GM23338 (cell line): ENCODE measurements at regions not wholly inside any gene's neighbourhood (a gene's known extent, or its start where the extent isn't known, plus 50 kb on each side); places are given as distances from the start of the nearest gene placed in this dataset.

ENCODE experiments used
- ATAC-seq: fragments of 200-7000 bp; cut with Tn5 transposase; 3 replicates; pipeline ENCODE4 v1.9.1; 2020
- DNase-seq: peaks from one replicate; pipeline ENCODE4 v3.0.0-alpha.2; 2015; ENCODE audit warnings: low spot score
- H2AFZ ChIP-seq: fragments of 200-600 bp; sonication (generic); 2 replicates; pipeline ENCODE4 v1.8.0; 2016; ENCODE audit warnings: antibody characterized with exemption, mild to moderate bottlenecking, moderate library complexity
- H3F3A ChIP-seq: fragments of 200-600 bp; sonication (generic); replicated peaks from 2 replicates; pipeline ENCODE4 v1.8.0; 2017; ENCODE audit warnings: antibody characterized with exemption, mixed run types, low read depth
- H3K27ac ChIP-seq: fragments of 200-600 bp; sonication (generic); 2 replicates; pipeline ENCODE4 v1.6.1; 2016; ENCODE audit warnings: low read depth
- H3K27me3 ChIP-seq: fragments of 200-600 bp; sonication (generic); 2 replicates; pipeline ENCODE4 v1.8.0; 2016; ENCODE audit warnings: mild to moderate bottlenecking, mixed run types, moderate library complexity; ENCODE audit not compliant: insufficient read depth
- H3K36me3 ChIP-seq: fragments of 200-600 bp; sonication (generic); 2 replicates; pipeline ENCODE4 v1.8.0; 2016; ENCODE audit warnings: mild to moderate bottlenecking; ENCODE audit not compliant: insufficient read depth
- H3K4me1 ChIP-seq: fragments of 200-600 bp; sonication (generic); 2 replicates; pipeline ENCODE4 v1.8.0; 2016; ENCODE audit warnings: mild to moderate bottlenecking, moderate library complexity; ENCODE audit not compliant: insufficient read depth
- H3K4me2 ChIP-seq: fragments of 200-600 bp; sonication (generic); 2 replicates; pipeline ENCODE4 v1.7.1; 2017; ENCODE audit warnings: mixed run types
- H3K4me3 ChIP-seq: fragments of 200-600 bp; sonication (generic); 2 replicates; pipeline ENCODE4 v1.6.1; 2016; ENCODE audit warnings: mixed run types
- H3K79me2 ChIP-seq: fragments of 200-600 bp; sonication (generic); replicated peaks from 2 replicates; pipeline ENCODE4 v1.8.0; 2017; ENCODE audit warnings: mild to moderate bottlenecking; ENCODE audit not compliant: insufficient read depth
- H3K9me2 ChIP-seq: fragments of 200-600 bp; sonication (generic); 2 replicates; pipeline ENCODE4 v1.8.0; 2017; ENCODE audit not compliant: insufficient read depth
- H4K20me1 ChIP-seq: fragments of 200-600 bp; sonication (generic); replicated peaks from 2 replicates; pipeline ENCODE4 v1.8.0; 2017; ENCODE audit warnings: mild to moderate bottlenecking; ENCODE audit not compliant: insufficient read depth
- H3K27ac Mint-ChIP-seq: 2 replicates; pipeline ENCODE4 v1.8.0; 2020; ENCODE audit warnings: inconsistent platforms, mild to moderate bottlenecking, moderate library complexity, mixed read lengths
- H3K27me3 Mint-ChIP-seq: 3 replicates; pipeline ENCODE4 v1.8.0; 2022; ENCODE audit warnings: low read depth, mild to moderate bottlenecking, moderate library complexity, mixed read lengths, inconsistent platforms; ENCODE audit not compliant: insufficient read depth, poor library complexity
- H3K36me3 Mint-ChIP-seq: 3 replicates; pipeline ENCODE4 v1.8.0; 2021; ENCODE audit warnings: low read depth, mild to moderate bottlenecking, inconsistent platforms, moderate library complexity, mixed read lengths
- H3K4me1 Mint-ChIP-seq: 3 replicates; pipeline ENCODE4 v1.8.0; 2020; ENCODE audit warnings: mild to moderate bottlenecking, inconsistent platforms, mixed read lengths
- H3K4me3 Mint-ChIP-seq: 3 replicates; pipeline ENCODE4 v1.8.0; 2021; ENCODE audit warnings: moderate library complexity, mild to moderate bottlenecking, inconsistent platforms, mixed read lengths
- H3K9me3 Mint-ChIP-seq: 3 replicates; pipeline ENCODE4 v1.8.0; 2020; ENCODE audit warnings: moderate library complexity, mild to moderate bottlenecking, inconsistent platforms, mixed read lengths
- CREB1 ChIP-seq: fragments of 250-450 bp; sonication (Bioruptor Pico); IDR thresholded peaks from 2 replicates; pipeline ENCODE4 v1.5.0; 2020; ENCODE audit warnings: low read depth, mild to moderate bottlenecking, moderate library complexity
- ETS1 ChIP-seq: IDR thresholded peaks from 2 replicates; pipeline ENCODE4 v1.6.1; 2016; ENCODE audit warnings: antibody characterized with exemption
- JUNB ChIP-seq: IDR thresholded peaks from one replicate; pipeline ENCODE4 v1.6.1; 2016; ENCODE audit warnings: antibody characterized with exemption; ENCODE audit not compliant: unreplicated experiment
- NANOG ChIP-seq: IDR thresholded peaks from 2 replicates; pipeline ENCODE4 v1.6.1; 2016; ENCODE audit warnings: antibody characterized with exemption, borderline replicate concordance
- ZNF114 ChIP-seq: fragments of 250-450 bp; sonication (Bioruptor Pico); IDR thresholded peaks from 2 replicates; pipeline ENCODE4 v1.5.0; 2020; ENCODE audit warnings: mild to moderate bottlenecking, moderate library complexity
- ZNF331 ChIP-seq: fragments of 250-450 bp; sonication (Bioruptor Pico); IDR thresholded peaks from 2 replicates; pipeline ENCODE4 v1.5.0; 2020; ENCODE audit warnings: low read depth, mild to moderate bottlenecking, moderate library complexity
- ZNF462 ChIP-seq: fragments of 250-450 bp; sonication (Bioruptor Pico); IDR thresholded peaks from 2 replicates; pipeline ENCODE4 v1.5.0; 2020; ENCODE audit warnings: mild to moderate bottlenecking, moderate library complexity

- Mint-ChIP-seq H3K27me3 (no peaks in the 10 kb centered on the region), H3K4me1 (peaks cover 6% of the 10 kb centered on the region), H3K27ac (no peak overlapping the region), H3K36me3 (no peaks in the 10 kb centered on the region), H3K9me3 (no peaks in the 10 kb centered on the region), H3K4me3 (no peak overlapping the region)
- no peaks in the 10 kb centered on the region for H3F3A ChIP-seq
- no peak overlapping the region for H3K4me3 ChIP-seq
- no peaks in the 10 kb centered on the region for H3K27me3 ChIP-seq
- no peaks in the 10 kb centered on the region for H3K9me2 ChIP-seq
- no peaks in the 10 kb centered on the region for H3K36me3 ChIP-seq
- no peak overlapping the region for H3K4me2 ChIP-seq
- DNase-seq (no peak), ATAC-seq (no peak)
- no peaks in the 10 kb centered on the region for H3K79me2 ChIP-seq
- no peak overlapping the region for H3K27ac ChIP-seq
- H4K20me1 ChIP-seq = no peaks in the 10 kb centered on the region
- no peaks in the 10 kb centered on the region; the same call in 1 of the 2 replicates for H3K4me1 ChIP-seq
- TF ChIP-seq NANOG = no peak
- TF ChIP-seq ETS1 = no peak
- TF ChIP-seq JUNB = no peak
- no peak for TF ChIP-seq ZNF114 (CRISPR knock-in tag)
- no peak for TF ChIP-seq CREB1
- no peak for TF ChIP-seq ZNF331 (CRISPR knock-in tag)
- no peak for TF ChIP-seq ZNF462 (CRISPR knock-in tag)
- no peak overlapping the region for H2AFZ ChIP-seq
These were observed 745.3 kb upstream of the CHD1 start for GRCh38 chr5:99674101-99674500.
